CD14-positive monocyte (primary cell): ENCODE measurements at regions not wholly inside any gene's neighbourhood (a gene's known extent, or its start where the extent isn't known, plus 50 kb on each side); places are given as distances from the start of the nearest gene placed in this dataset.

Experiments used
- DNase-seq, 3 donors: peaks; one replicate each; pipeline ENCODE4 v3.0.0-alpha.2; 2011 to 2022
- H2AFZ ChIP-seq: 2 replicates; pipeline ENCODE4 v1.6.0; 2012; ENCODE audit warnings: mild to moderate bottlenecking, low read depth, low read length, inconsistent platforms; ENCODE audit not compliant: insufficient read depth, poor library complexity, severe bottlenecking
- H3K27ac ChIP-seq, 2 donors: 1 replicate in 1 of 2; 2 replicates in 1 of 2; pipeline ENCODE4 v1.5.1; 2012 to 2013; ENCODE audit warnings: low read length in 2 of 2, control low read depth in 1 of 2, inconsistent platforms in 1 of 2, low read depth in 1 of 2, mild to moderate bottlenecking in 1 of 2
- H3K27me3 ChIP-seq, 2 donors: one replicate each; pipeline versions ENCODE4 v1.6.0 to v1.6.1; 2011 to 2013; ENCODE audit warnings: low read length in 2 of 2; ENCODE audit not compliant: control insufficient read depth in 2 of 2, insufficient read depth in 2 of 2
- H3K36me3 ChIP-seq, 2 donors: replicated peaks in 1 of 2; 1 replicate in 1 of 2; 2 replicates in 1 of 2; pipeline versions ENCODE4 v1.5.1 to v1.6.1; 2012 to 2013; ENCODE audit warnings: low read length in 2 of 2, control low read depth in 1 of 2, inconsistent platforms in 1 of 2, mild to moderate bottlenecking in 1 of 2; ENCODE audit not compliant: insufficient read depth in 2 of 2, control insufficient read depth in 1 of 2
- H3K4me1 ChIP-seq, 2 donors: 1 replicate in 1 of 2; 2 replicates in 1 of 2; pipeline versions ENCODE4 v1.5.1 to v1.6.1; 2012 to 2013; ENCODE audit warnings: low read length in 2 of 2, control low read depth in 1 of 2, inconsistent platforms in 1 of 2, mild to moderate bottlenecking in 1 of 2, moderate library complexity in 1 of 2; ENCODE audit not compliant: insufficient read depth in 2 of 2, control insufficient read depth in 1 of 2
- H3K4me2 ChIP-seq: replicated peaks from 2 replicates; pipeline ENCODE3; 2012; ENCODE audit warnings: low read length, moderate library complexity, mild to moderate bottlenecking; ENCODE audit not compliant: poor library complexity, severe bottlenecking; ENCODE audit errors: extremely low read depth
- H3K4me3 ChIP-seq, 3 experiments: fragments of 200-600 bp in 1 of 3; sonication (generic) in 1 of 3; replicated peaks in 1 of 3; 1 replicate in 2 of 3; 2 replicates in 1 of 3; pipeline ENCODE4 v1.5.1; 2011 to 2013; ENCODE audit warnings: low read length in 3 of 3, mild to moderate bottlenecking in 3 of 3, control low read depth in 2 of 3, low read depth in 2 of 3, inconsistent platforms in 1 of 3, moderate library complexity in 1 of 3
- H3K79me2 ChIP-seq: 2 replicates; pipeline ENCODE4 v1.6.0; 2012; ENCODE audit warnings: mild to moderate bottlenecking, control low read depth, inconsistent platforms, low read length, moderate library complexity; ENCODE audit not compliant: insufficient read depth
- H3K9ac ChIP-seq: 2 replicates; pipeline ENCODE4 v1.6.0; 2017; ENCODE audit warnings: low read length, mild to moderate bottlenecking; ENCODE audit not compliant: insufficient read depth, poor library complexity, severe bottlenecking
- H3K9me3 ChIP-seq, 2 donors: replicated peaks in 1 of 2; 1 replicate in 1 of 2; 2 replicates in 1 of 2; pipeline versions ENCODE4 v1.5.1 to v1.6.1; 2012 to 2013; ENCODE audit warnings: low read length in 2 of 2, control low read depth in 1 of 2; ENCODE audit not compliant: control insufficient read depth in 1 of 2, insufficient read depth in 1 of 2
- H4K20me1 ChIP-seq: 2 replicates; pipeline ENCODE4 v1.6.0; 2012; ENCODE audit warnings: mild to moderate bottlenecking, low read length, control low read depth, moderate library complexity; ENCODE audit not compliant: insufficient read depth
- H3K27ac Mint-ChIP-seq, 7 donors: one replicate each; pipeline ENCODE4 v1.8.0; 2020; ENCODE audit warnings: mild to moderate bottlenecking in 7 of 7, mixed read lengths in 7 of 7, moderate library complexity in 6 of 7, inconsistent platforms in 2 of 7
- H3K27me3 Mint-ChIP-seq, 3 donors: one replicate each; pipeline ENCODE4 v1.8.0; 2021 to 2022; ENCODE audit warnings: low read depth in 3 of 3, mild to moderate bottlenecking in 3 of 3, mixed read lengths in 3 of 3, moderate library complexity in 3 of 3, inconsistent platforms in 1 of 3
- H3K36me3 Mint-ChIP-seq, 2 donors: one replicate each; pipeline ENCODE4 v1.8.0; 2020; ENCODE audit warnings: mixed read lengths in 2 of 2, inconsistent platforms in 1 of 2, mild to moderate bottlenecking in 1 of 2
- H3K4me1 Mint-ChIP-seq: one replicate; pipeline ENCODE4 v1.8.0; 2020; ENCODE audit warnings: mild to moderate bottlenecking, mixed read lengths
- H3K4me3 Mint-ChIP-seq, 2 donors: one replicate each; pipeline ENCODE4 v1.8.0; 2020; ENCODE audit warnings: mild to moderate bottlenecking in 2 of 2, mixed read lengths in 2 of 2, moderate library complexity in 1 of 2
- H3K9me3 Mint-ChIP-seq, 7 donors: one replicate each; pipeline ENCODE4 v1.8.0; 2020 to 2022; ENCODE audit warnings: mixed read lengths in 7 of 7, mild to moderate bottlenecking in 6 of 7, moderate library complexity in 6 of 7, inconsistent platforms in 2 of 7
- CTCF ChIP-seq: fragments of 200-600 bp; IDR thresholded peaks from one replicate; pipeline ENCODE4 v1.8.0; 2022; ENCODE audit warnings: antibody characterized with exemption, mild to moderate bottlenecking
- WGBS: methylation state at CpG from one replicate; pipeline ENCODE4 v1.1.5; 2013; ENCODE audit warnings: missing lambda C conversion rate; ENCODE audit not compliant: insufficient coverage; 5-methylcytosine and 5-hydroxymethylcytosine counted together
- intact Hi-C, 2 donors: fragments of 100-400 bp; cut with micrococcal nuclease; formaldehyde crosslinking; loops; one replicate each; pipeline versions ENCODE4 v1.15.0 to v1.15.1; 2023

- Mint-ChIP-seq H3K4me3 (no peak overlapping the region), H3K36me3 (no peaks in the 10 kb centered on the region), H3K9me3 (peaks cover 0 to 2% (median 0%) of the 10 kb centered on the region in 7 donors), H3K27ac (peak overlapping the region in 1 of 7 donors; percentile 16), H3K4me1 (peaks cover 9% of the 10 kb centered on the region), H3K27me3 (peaks cover 4 to 8% (median 6%) of the 10 kb centered on the region in 3 donors)
- DNase-seq: no peak
- H3K79me2 ChIP-seq: no peaks in the 10 kb centered on the region
- H3K4me2 ChIP-seq: no peak overlapping the region
- H3K36me3 ChIP-seq: no peaks in the 10 kb centered on the region
- H3K4me3 ChIP-seq: no peak overlapping the region
- intact Hi-C loops: no loop called here
- H4K20me1 ChIP-seq: no peaks in the 10 kb centered on the region
- TF ChIP-seq CTCF: no peak
- peaks cover 0 to 2% of the 10 kb centered on the region in 2 donors for H3K4me1 ChIP-seq
- H3K9ac ChIP-seq: no peak overlapping the region
- H3K9me3 ChIP-seq: no peaks in the 10 kb centered on the region
- WGBS: 89% methylated on average over 2 of the region's 7 CpGs
- no peak overlapping the region for H3K27ac ChIP-seq
- no peaks in the 10 kb centered on the region for H3K27me3 ChIP-seq
- H2AFZ ChIP-seq: no peak overlapping the region
Observed at GRCh38 chrX:39451046-39451445, 646.7 kb downstream of the BCOR start.

- Histone ChIP-seq H3K9me3 (no peaks in the 10 kb centered on the region), H3K27ac (no peak overlapping the region), H3K4me3 (no peak overlapping the region), H4K20me1 (no peaks in the 10 kb centered on the region), H3K36me3 (no peaks in the 10 kb centered on the region), H3K27me3 (no peaks in the 10 kb centered on the region), H3K79me2 (no peaks in the 10 kb centered on the region), H3K9ac (no peak overlapping the region), H3K4me1 (peaks cover 0 to 2% of the 10 kb centered on the region in 2 donors), H3K4me2 (no peak overlapping the region), H2AFZ (no peak overlapping the region)
- Mint-ChIP-seq H3K36me3 (no peaks in the 10 kb centered on the region), H3K27ac (peak overlapping the region in 1 of 7 donors; percentile 28), H3K4me1 (peaks cover 9% of the 10 kb centered on the region), H3K27me3 (peaks cover 4 to 7% (median 6%) of the 10 kb centered on the region in 3 donors), H3K9me3 (peaks cover 0 to 6% (median 3%) of the 10 kb centered on the region in 7 donors), H3K4me3 (no peak overlapping the region)
- intact Hi-C loops: no loop called here
- WGBS: no CpG with 5 or more reads among the region's 4 CpGs
- no peak for TF ChIP-seq CTCF
- peak; percentile 15 to 34 (median 18) for DNase-seq
Observed at GRCh38 chrX:39452401-39452800, 645.4 kb downstream of the BCOR start.
